ENCODE measurements at regions not wholly inside any gene's neighbourhood (a gene's known extent, or its start where the extent isn't known, plus 50 kb on each side); places are given as distances from the start of the nearest gene placed in this dataset.

DNA sequence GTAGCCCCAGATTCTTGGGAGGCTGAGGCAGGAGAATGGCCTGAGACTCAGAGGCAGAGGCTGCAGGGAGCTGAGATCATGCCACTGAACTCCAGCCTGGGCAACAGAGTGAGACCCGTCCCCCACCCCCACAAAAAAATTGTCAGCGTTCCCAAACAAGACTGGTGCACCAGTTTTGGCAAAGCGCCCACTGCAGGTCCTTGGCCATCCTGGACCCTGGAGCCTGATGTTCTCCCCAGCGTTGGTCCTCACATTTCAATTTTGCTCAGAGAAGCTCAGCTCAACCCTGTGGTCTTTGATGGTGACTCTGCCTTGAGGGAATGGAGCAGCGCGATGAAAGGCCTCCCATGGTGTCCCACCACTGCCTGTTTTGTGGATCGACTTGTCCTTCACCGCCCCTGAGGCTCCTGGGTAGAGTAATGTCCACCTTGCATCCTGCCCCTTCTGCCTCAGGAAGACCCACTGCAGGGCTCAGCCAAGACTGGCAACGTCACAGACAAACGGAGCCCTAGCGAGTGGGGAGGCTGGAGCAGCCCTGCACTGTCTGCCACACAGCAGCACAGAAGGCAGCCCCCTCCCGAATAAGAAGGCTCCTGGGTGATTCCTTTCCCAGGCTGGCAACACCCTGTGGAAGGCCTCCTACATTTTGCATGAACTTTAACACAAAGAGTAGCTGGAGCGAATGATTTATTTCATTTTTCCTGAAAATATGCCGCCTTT is 410.9 kb downstream of the TCERG1L start:
- TF ChIP-seq, protein P1, sequence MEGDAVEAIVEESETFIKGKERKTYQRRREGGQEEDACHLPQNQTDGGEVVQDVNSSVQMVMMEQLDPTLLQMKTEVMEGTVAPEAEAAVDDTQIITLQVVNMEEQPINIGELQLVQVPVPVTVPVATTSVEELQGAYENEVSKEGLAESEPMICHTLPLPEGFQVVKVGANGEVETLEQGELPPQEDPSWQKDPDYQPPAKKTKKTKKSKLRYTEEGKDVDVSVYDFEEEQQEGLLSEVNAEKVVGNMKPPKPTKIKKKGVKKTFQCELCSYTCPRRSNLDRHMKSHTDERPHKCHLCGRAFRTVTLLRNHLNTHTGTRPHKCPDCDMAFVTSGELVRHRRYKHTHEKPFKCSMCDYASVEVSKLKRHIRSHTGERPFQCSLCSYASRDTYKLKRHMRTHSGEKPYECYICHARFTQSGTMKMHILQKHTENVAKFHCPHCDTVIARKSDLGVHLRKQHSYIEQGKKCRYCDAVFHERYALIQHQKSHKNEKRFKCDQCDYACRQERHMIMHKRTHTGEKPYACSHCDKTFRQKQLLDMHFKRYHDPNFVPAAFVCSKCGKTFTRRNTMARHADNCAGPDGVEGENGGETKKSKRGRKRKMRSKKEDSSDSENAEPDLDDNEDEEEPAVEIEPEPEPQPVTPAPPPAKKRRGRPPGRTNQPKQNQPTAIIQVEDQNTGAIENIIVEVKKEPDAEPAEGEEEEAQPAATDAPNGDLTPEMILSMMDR (IDR thresholded peaks at IDR 0.05), result no peak
- no peak for TF ChIP-seq POLR2A (IDR thresholded peaks at IDR 0.05)
